ENCODE measurements at regions not wholly inside any gene's neighbourhood (a gene's known extent, or its start where the extent isn't known, plus 50 kb on each side); places are given as distances from the start of the nearest gene placed in this dataset.

DNA sequence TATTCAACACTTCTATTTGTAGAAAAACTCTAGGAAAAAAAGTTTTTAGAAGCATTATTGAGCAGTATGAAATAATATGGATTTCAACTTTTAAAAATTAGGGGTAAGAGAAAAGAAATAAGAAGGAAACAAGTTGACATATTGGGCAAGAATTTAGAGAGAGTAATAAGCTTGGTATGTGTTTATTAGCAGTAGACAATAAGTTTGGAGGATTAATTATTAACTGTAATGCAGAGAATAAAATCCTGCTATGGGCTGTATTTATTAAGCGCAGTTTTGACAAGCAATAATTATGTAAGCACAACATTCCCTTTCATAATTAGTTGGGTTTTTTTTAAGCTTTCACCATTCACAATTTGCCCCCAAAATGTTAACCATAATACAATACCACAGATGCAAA is 162.7 kb upstream of the SLC7A11 start:
- BruUV-seq (replicated peaks): no TSS peak
- Histone ChIP-seq H3K27ac (ENCODE audit: low read length) (no peak overlapping the region), H3K27me3 (ENCODE audit: low read length) (no peaks in the 10 kb centered on the region), H2AFZ (ENCODE audit: low read length) (no peak overlapping the region), H3K4me1 (ENCODE audit: insufficient read depth, low read length) (peaks cover 15% of the 10 kb centered on the region), H3K9ac (ENCODE audit: low read length) (no peak overlapping the region), H3K36me3 (ENCODE audit: low read depth, low read length) (no peaks in the 10 kb centered on the region), H3K9me3 (ENCODE audit: low read length) (no peaks in the 10 kb centered on the region), H3K4me3 (ENCODE audit: low read length) (no peak overlapping the region), H3K79me2 (ENCODE audit: low read length) (no peaks in the 10 kb centered on the region), H3F3A (ENCODE audit: low read length, unreplicated experiment) (no peaks in the 10 kb centered on the region), H3K9me2 (replicated peaks; ENCODE audit: low read length) (no peaks in the 10 kb centered on the region), H3K4me2 (ENCODE audit: low read length) (no peak overlapping the region), H4K20me1 (ENCODE audit: low read length) (no peaks in the 10 kb centered on the region)
- ATAC-seq (no peak), DNase-seq (no peak)
- CTCF ChIA-PET: no interaction called here
- TF ChIP-seq EZH2 (IDR thresholded peaks at IDR 0.05; ENCODE audit: low read length, unreplicated experiment) (no peak), EZH2phosphoT487 (IDR thresholded peaks at IDR 0.05; ENCODE audit: borderline replicate concordance, low read length) (no peak)
- TF ChIP-seq, protein P1, sequence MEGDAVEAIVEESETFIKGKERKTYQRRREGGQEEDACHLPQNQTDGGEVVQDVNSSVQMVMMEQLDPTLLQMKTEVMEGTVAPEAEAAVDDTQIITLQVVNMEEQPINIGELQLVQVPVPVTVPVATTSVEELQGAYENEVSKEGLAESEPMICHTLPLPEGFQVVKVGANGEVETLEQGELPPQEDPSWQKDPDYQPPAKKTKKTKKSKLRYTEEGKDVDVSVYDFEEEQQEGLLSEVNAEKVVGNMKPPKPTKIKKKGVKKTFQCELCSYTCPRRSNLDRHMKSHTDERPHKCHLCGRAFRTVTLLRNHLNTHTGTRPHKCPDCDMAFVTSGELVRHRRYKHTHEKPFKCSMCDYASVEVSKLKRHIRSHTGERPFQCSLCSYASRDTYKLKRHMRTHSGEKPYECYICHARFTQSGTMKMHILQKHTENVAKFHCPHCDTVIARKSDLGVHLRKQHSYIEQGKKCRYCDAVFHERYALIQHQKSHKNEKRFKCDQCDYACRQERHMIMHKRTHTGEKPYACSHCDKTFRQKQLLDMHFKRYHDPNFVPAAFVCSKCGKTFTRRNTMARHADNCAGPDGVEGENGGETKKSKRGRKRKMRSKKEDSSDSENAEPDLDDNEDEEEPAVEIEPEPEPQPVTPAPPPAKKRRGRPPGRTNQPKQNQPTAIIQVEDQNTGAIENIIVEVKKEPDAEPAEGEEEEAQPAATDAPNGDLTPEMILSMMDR (conservative IDR thresholded peaks at IDR 0.05; ENCODE audit: low read depth, low read length): no peak
- POLR2A ChIA-PET (ENCODE audit: unreplicated experiment): no interaction called here
- intact Hi-C loops (cut with micrococcal nuclease): loop anchor here (10.0 kb wide), 1 partner anchor 160 kb away; the partner anchor contains the start of gene SLC7A11

DNA sequence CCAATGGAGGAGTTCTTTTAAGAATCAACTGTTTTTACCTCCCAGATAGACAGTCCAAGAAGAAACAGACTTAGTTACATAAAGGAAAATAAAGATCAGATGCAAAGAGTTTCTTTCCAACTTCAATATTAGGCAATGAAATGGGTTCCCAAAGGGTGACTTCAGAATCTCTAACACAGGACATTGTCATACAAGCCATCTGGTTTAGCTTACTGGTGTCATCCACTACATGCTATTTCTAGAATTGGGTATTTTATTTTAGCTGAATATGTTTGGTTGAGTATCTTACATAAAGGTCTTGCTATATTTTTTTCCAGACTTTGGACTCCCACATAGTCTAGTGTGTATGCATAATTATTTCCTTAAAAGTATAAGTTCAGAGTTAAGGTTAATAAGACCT is 162.1 kb upstream of the SLC7A11 start:
- Histone ChIP-seq H2AFZ (ENCODE audit: low read length) (no peak overlapping the region), H3K27me3 (ENCODE audit: low read length) (no peaks in the 10 kb centered on the region), H3K4me3 (ENCODE audit: low read length) (no peak overlapping the region), H3K36me3 (ENCODE audit: low read depth, low read length) (no peaks in the 10 kb centered on the region), H3F3A (ENCODE audit: low read length, unreplicated experiment) (no peaks in the 10 kb centered on the region), H3K27ac (ENCODE audit: low read length) (no peak overlapping the region), H3K9ac (ENCODE audit: low read length) (no peak overlapping the region), H3K4me2 (ENCODE audit: low read length) (no peak overlapping the region), H3K9me3 (ENCODE audit: low read length) (no peaks in the 10 kb centered on the region), H4K20me1 (ENCODE audit: low read length) (no peaks in the 10 kb centered on the region), H3K9me2 (replicated peaks; ENCODE audit: low read length) (no peaks in the 10 kb centered on the region), H3K4me1 (ENCODE audit: insufficient read depth, low read length) (peaks cover 15% of the 10 kb centered on the region), H3K79me2 (ENCODE audit: low read length) (no peaks in the 10 kb centered on the region)
- intact Hi-C loops (cut with micrococcal nuclease): loop anchor here (10.0 kb wide), 1 partner anchor 159 kb away; the partner anchor contains the start of gene SLC7A11
- ATAC-seq (no peak), DNase-seq (no peak)
- TF ChIP-seq EZH2 (IDR thresholded peaks at IDR 0.05; ENCODE audit: low read length, unreplicated experiment) (no peak), EZH2phosphoT487 (IDR thresholded peaks at IDR 0.05; ENCODE audit: borderline replicate concordance, low read length) (no peak)
- TF ChIP-seq, protein P1 (conservative IDR thresholded peaks at IDR 0.05; ENCODE audit: low read depth, low read length): no peak
- BruUV-seq (replicated peaks): no TSS peak
- POLR2A ChIA-PET (ENCODE audit: unreplicated experiment): no interaction called here
- CTCF ChIA-PET: no interaction called here

DNA sequence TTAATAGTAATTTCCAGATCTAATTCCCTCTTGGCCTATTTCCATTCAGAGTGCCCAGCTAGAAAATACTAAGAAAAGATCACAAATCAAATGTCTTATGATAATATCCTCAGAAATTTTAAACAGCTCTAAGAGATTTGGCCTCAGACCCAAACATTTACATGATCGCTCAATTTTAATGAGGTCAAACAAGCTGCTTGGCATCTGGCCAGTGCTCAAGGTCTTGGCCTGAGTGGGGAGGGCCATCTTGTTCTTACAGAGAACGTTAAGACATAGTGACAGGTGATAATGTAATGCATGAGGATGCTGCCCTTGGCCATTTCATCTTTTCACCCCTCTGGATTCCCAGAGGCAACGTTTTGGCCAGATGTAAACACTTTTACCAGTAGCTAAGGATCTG is 159.2 kb upstream of the SLC7A11 start:
- no peak overlapping the region for H3K4me2 ChIP-seq (ENCODE audit: low read length)
- H3K9me2 ChIP-seq (replicated peaks; ENCODE audit: low read length): no peaks in the 10 kb centered on the region
- H3K27ac ChIP-seq (ENCODE audit: low read length): no peak overlapping the region
- H3K9me3 ChIP-seq (ENCODE audit: low read length): no peaks in the 10 kb centered on the region
- H3K79me2 ChIP-seq (ENCODE audit: low read length): no peaks in the 10 kb centered on the region
- H3K27me3 ChIP-seq (ENCODE audit: low read length): no peaks in the 10 kb centered on the region
- DNase-seq: no peak
- no peak overlapping the region for H3K9ac ChIP-seq (ENCODE audit: low read length)
- POLR2A ChIA-PET (ENCODE audit: unreplicated experiment): no interaction called here
- H2AFZ ChIP-seq (ENCODE audit: low read length): no peak overlapping the region
- H3K4me1 ChIP-seq (ENCODE audit: insufficient read depth, low read length): peaks cover 15% of the 10 kb centered on the region
- TF ChIP-seq EZH2 (IDR thresholded peaks at IDR 0.05; ENCODE audit: low read length, unreplicated experiment): no peak
- TF ChIP-seq, protein P1 (conservative IDR thresholded peaks at IDR 0.05; ENCODE audit: low read depth, low read length): no peak
- no peak for TF ChIP-seq EZH2phosphoT487 (IDR thresholded peaks at IDR 0.05; ENCODE audit: borderline replicate concordance, low read length)
- ATAC-seq: no peak
- H3K4me3 ChIP-seq (ENCODE audit: low read length): no peak overlapping the region
- CTCF ChIA-PET: no interaction called here
- H3K36me3 ChIP-seq (ENCODE audit: low read depth, low read length): no peaks in the 10 kb centered on the region
- H3F3A ChIP-seq (ENCODE audit: low read length, unreplicated experiment): no peaks in the 10 kb centered on the region
- intact Hi-C loops (cut with micrococcal nuclease): loop anchor here (10.0 kb wide), 1 partner anchor 157 kb away; the partner anchor contains the start of gene SLC7A11
- BruUV-seq (replicated peaks): no TSS peak
- no peaks in the 10 kb centered on the region for H4K20me1 ChIP-seq (ENCODE audit: low read length)

All from PC-3 (cell line).